HG02870 (cell line): ENCODE measurements at regions not wholly inside any gene's neighbourhood (a gene's known extent, or its start where the extent isn't known, plus 50 kb on each side); places are given as distances from the start of the nearest gene placed in this dataset.
"Not testable (repeated sequence)": the region's sequence is repeated elsewhere in the genome, so short reads cannot be mapped to it uniquely, and the experiment has no call there.

Source experiments
- ATAC-seq: cut with Tn5 transposase; IDR thresholded peaks from one replicate; pipeline ENCODE4 v1.9.1; 2021; ENCODE audit warnings: mild to moderate bottlenecking, moderate library complexity; ENCODE audit not compliant: unreplicated experiment

DNA sequence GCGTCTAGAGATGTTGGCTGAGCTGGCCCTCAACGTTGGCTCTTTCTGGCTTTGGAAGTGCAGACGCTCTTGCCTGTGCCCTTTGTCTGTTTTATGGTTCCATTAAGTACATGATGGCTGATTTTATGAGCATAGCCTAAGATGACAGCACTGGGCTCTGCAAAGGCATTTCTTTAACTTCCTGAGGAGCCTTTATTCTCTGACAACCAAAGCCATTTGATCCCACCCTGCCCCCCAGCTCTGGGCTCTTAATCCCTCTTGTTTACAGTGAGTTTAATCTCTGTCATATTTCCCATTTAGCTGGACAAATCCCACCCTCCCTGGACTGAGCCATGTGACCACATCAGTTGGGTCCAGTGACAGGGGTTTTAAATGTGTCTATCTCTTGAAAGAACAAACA lies 195.9 kb downstream of the ACKR3 start:
- no peak for ATAC-seq

- ATAC-seq: no peak
These were observed 197.2 kb downstream of the ACKR3 start for GRCh38 chr2:236766850-236767249.

- no peak for ATAC-seq
These were observed 198.3 kb downstream of the ACKR3 start for GRCh38 chr2:236767941-236768340.

DNA sequence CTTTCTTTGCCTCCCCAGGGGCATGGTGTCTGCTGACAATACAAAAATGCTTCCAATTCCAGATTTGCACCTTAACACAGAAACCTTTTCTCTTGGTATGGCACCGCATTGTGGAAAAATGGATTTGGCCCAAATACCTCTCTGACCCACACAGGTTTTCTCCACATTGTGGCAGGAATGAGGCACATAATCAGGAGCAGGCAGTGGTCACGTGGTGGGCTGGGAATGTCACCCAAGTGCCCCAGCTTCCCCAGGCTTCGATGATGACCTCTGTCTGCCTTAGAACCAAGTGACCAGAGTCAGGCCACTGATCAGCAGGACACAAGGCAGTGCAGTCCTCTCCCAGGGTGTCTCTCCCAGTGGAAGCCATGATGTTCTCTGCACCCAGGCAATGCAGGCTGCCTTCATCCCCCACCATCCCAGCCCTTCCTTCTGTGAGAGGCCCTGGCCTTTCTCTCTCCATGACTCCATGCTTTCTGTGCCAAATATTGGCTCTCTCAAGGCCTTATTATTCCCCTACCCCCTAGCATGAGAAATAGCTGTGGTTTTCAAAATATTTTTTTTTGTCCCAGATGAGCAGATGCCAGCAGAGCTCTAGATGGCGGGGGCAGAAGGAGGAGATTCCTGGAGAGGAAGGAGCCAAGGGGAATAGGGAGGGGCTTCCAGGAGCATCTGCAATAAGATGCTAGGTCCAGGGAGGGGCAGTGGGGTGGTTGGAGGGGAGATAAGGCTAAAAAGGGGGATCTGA lies 198.9 kb downstream of the ACKR3 start:
- no peak for ATAC-seq

DNA sequence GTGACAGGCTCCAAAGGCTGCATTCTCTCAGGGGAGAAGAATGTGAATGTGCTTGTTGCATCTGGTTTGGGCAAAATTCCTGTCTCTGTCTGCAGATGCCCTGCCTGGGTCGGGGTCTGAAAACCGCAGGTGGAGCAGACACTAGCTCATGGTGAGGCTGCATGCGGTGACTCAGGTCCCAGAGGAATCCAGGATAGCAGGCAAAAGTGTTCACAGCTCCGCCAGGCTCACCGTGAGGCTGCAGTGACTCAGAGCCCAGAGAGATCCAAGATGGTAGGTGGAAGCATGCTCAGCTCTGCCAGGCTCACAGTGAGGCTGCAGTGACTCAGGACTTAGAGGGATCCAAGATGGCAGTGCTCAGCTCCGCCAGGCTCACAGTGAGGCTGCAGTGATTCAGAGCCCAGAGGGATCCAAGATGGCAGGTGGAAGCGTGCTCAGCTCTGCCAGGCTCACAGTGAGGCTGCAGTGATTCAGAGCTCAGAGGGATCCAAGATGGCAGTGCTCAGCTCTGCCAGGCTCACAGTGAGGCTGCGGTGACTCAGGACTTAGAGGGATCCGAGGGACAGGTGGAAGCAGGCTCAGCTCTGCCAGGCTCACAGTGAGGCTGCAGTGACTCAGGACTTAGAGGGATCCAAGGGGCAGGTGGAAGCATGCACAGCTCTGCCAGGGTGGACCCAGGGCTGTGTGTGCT lies 200.5 kb downstream of the ACKR3 start:
- no peak for ATAC-seq

GRCh38 chr2:236772220-236772837 lies 202.7 kb downstream of the ACKR3 start:
- ATAC-seq: no peak

- ATAC-seq: no peak
These were observed 203.6 kb downstream of the ACKR3 start for GRCh38 chr2:236773206-236773605.

- no peak for ATAC-seq
These were observed 204.5 kb downstream of the ACKR3 start for GRCh38 chr2:236774171-236774570.

DNA sequence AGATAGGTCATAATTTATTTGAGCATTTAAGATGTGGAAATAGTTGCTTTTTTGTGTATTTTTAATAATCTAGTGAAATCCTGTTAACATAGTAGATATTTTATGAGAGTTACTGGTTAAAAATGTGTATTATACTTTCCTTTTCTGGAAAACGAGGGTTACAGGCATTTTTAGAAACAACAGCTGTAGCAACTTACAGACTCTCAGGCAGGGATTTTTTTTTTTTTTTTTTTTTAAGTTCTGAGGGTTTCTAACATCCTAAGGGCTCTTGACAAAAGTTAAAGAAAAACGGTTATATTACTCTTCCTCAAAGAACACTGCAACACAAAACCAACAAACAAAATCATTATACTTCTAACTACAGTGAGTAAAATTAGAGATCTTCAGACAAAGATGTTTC lies 205.9 kb downstream of the ACKR3 start:
- ATAC-seq: no peak

DNA sequence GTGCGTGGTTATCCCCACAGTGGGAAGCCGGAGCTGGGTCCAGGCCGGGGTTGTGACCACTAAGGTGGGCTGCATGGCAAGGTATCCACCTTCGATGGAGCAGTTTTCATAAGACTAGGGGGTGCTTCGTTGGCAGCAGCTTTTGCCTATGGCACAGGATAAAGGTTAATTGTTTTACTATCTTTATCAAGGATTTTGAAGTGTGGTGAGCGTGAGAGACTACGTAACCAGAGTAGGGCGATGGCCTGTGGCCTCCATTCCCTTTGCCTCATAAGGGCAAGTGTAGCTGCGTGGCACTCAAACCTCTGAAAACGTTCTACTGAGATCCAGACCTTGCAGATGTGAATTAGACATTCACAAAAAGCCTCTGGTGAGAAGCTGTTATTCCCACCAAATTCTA lies 206.6 kb downstream of the ACKR3 start:
- ATAC-seq: no peak

DNA sequence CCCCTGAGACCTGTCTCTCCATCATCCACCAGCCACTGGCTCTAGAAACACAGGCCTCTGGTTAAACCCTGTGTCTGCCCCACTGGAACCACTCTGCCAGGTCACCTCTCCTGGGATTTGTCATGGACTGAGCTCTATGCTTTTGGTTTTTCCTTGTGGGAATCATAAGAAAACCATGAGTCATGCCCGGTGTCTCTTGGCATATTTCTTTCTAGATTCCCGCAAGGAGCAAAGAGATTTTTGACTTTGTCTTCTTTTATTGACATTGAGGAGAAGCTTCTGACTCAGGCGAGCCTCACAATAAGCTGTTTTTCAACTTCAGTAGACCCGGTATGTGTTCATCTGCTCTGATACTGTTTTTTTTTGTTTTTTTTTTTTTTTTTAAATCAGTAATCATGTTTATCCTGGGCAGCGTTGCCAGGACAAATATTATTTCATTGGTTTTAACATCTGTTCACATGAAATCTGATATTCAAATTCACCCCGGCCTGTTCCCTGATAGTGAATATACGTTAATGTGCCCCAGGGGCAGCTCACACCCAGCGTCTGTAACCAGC lies 207.1 kb downstream of the ACKR3 start:
- no peak for ATAC-seq

DNA sequence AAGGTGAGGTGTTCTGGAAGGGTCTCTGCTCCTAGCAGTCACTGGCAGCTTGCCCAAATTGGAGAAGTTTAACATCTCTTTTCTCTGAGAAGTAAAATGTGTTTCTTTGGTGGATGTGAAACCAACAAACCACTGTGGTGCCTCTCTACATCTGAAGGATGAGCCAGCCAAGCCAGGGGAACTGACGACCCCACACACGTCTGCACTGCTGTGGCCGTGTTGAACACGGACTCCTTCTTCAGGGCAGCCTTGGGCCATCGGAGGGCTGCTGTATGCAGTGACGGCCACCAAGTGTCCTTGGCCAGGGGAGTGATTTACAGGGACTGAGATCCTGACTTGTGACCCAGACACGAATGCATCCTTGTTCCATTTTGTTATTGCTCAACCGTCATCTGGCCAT lies 207.8 kb downstream of the ACKR3 start:
- ATAC-seq: no peak

GRCh38 chr2:236781933-236782816 lies 212.6 kb downstream of the ACKR3 start:
- ATAC-seq: no peak

DNA sequence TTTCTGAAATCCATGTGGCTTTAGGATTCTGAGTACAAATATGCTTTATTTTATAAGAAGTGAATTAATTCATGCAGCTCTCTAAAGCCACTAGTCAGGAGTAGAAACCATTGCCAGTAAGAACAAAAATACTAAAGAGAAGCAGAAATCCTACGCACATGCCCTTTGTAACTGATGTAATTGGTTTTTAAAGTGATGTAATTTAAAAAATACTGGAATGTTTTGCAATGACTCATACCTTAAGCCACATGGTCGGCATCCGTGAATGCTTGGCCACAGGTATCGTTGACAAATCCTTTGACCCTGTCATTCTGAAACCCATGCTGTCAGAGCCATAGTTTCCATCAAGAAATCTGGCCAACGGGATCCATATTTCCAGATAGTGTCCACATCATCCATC lies 213.3 kb downstream of the ACKR3 start:
- ATAC-seq: no peak

DNA sequence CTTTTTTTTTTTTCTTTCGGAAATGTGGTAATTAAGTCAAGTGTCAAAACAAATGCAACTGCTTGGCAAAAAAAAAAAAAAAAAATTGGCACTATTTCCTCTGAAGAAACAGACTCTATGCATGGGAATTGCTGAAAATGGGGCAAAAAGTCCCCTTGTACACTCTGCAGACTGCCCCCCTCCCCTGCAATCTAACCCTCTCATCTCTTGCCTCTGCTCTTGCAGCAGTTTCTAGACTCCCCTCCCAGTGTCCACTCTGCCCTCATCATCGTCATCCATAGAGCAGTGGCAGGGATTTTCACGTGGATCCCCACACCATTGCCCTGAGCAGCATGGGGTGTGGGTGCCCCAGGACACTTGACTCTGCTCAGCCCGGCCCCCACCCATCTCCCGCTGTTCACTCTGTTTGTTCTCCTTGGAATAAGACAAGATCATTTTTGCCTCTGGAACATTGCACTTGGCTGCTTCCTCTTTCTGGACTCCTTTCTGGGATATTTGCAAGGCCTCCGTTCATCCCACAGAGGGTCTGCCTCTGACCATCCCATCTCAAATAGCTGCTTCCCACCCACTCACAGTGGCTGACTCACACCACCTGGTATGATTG lies 213.9 kb downstream of the ACKR3 start:
- no peak for ATAC-seq

- ATAC-seq: no peak
These were observed 216.0 kb downstream of the ACKR3 start for GRCh38 chr2:236785611-236786057.

- no peak for ATAC-seq
These were observed 217.1 kb downstream of the ACKR3 start for GRCh38 chr2:236786751-236787150.

GRCh38 chr2:236787376-236787775 lies 217.8 kb downstream of the ACKR3 start:
- ATAC-seq: not testable (repeated sequence)

- no peak for ATAC-seq
These were observed 218.3 kb downstream of the ACKR3 start for GRCh38 chr2:236787885-236788284.

GRCh38 chr2:236790963-236791362 lies 221.3 kb downstream of the ACKR3 start:
- no peak for ATAC-seq
